IMR-90 (cell line): ENCODE measurements at regions not wholly inside any gene's neighbourhood (a gene's known extent, or its start where the extent isn't known, plus 50 kb on each side); places are given as distances from the start of the nearest gene placed in this dataset.

Experiments
- MAFK ChIP-seq: IDR thresholded peaks from 2 replicates; pipeline ENCODE4 v1.6.1; 2012; ENCODE audit warnings: low read depth, low read length, improper control_type of control experiment
- MAZ ChIP-seq: IDR thresholded peaks from 2 replicates; pipeline ENCODE4 v1.6.1; 2012; ENCODE audit warnings: low read depth, mild to moderate bottlenecking, low read length, improper control_type of control experiment, moderate library complexity, borderline replicate concordance
- POLR2A ChIP-seq: IDR thresholded peaks from 2 replicates; pipeline ENCODE4 v1.6.1; 2012; ENCODE audit warnings: mild to moderate bottlenecking, low read depth, low read length
- RFX5 ChIP-seq: IDR thresholded peaks from 2 replicates; pipeline ENCODE4 v1.8.0; 2012; ENCODE audit warnings: low read depth, mild to moderate bottlenecking, low read length, moderate library complexity
- SMC3 ChIP-seq: fragments of 150-350 bp; IDR thresholded peaks from 2 replicates; pipeline ENCODE4 v1.6.1; 2016; ENCODE audit warnings: low read depth, mild to moderate bottlenecking, antibody characterized with exemption, low read length, moderate library complexity
- TF ChIP-seq, protein P1 (sequence below): conservative IDR thresholded peaks from 2 replicates; pipeline ENCODE4 v1.5.1; 2012; ENCODE audit warnings: mild to moderate bottlenecking, low read depth, low read length, improper control_type of control experiment

- TF ChIP-seq, protein P1, sequence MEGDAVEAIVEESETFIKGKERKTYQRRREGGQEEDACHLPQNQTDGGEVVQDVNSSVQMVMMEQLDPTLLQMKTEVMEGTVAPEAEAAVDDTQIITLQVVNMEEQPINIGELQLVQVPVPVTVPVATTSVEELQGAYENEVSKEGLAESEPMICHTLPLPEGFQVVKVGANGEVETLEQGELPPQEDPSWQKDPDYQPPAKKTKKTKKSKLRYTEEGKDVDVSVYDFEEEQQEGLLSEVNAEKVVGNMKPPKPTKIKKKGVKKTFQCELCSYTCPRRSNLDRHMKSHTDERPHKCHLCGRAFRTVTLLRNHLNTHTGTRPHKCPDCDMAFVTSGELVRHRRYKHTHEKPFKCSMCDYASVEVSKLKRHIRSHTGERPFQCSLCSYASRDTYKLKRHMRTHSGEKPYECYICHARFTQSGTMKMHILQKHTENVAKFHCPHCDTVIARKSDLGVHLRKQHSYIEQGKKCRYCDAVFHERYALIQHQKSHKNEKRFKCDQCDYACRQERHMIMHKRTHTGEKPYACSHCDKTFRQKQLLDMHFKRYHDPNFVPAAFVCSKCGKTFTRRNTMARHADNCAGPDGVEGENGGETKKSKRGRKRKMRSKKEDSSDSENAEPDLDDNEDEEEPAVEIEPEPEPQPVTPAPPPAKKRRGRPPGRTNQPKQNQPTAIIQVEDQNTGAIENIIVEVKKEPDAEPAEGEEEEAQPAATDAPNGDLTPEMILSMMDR: no peak
- no peak for TF ChIP-seq POLR2A
- no peak for TF ChIP-seq MAFK
- TF ChIP-seq RFX5: no peak
- no peak for TF ChIP-seq MAZ
- TF ChIP-seq SMC3: no peak
Measured at GRCh38 chr6:105476978-105477377, 74.1 kb upstream of the PREP start.
